ENCODE measurements at regions not wholly inside any gene's neighbourhood (a gene's known extent, or its start where the extent isn't known, plus 50 kb on each side); places are given as distances from the start of the nearest gene placed in this dataset.

DNA sequence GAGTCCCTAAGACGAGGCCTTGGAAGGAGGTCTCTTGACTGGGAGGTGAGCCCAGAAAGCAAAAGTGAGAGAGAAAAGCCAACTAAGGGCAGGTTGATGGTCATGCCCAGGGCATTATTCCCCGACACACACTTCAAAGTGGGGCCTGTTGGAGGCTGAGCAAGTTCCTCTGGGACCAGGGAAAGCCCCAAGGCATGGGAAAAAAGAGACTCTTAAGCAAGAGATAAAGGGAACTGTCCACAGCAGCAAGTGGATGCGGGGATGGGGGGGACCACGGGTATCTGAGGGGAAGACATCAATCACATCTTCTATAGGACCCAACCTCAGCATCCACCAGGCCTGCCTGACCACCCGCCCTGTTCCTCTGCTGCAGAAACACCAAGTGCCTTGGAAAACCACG is 119.9 kb upstream of the MAFB start:
- DNase-seq (ENCODE audit: low read depth), result no peak

DNA sequence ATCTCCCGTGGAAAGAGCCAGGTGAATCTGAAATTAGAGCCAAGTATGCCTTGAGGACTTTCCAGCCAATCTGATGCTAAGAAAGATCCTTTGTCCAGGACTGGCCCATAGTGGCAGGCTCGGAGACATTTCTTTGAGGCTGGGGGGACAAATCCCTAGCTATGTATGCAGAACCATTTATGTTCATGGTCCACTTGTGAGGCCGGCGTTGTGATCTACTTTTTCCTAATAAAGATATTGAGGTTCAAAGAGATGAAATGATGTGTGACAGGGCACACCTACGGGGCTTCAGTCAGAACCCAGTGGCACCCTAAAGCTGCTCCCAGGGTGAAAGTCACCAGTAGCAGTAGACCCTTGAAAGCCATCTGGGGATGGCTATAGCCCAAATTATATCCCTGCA is 120.3 kb upstream of the MAFB start:
- no peak for DNase-seq (ENCODE audit: low read depth)

GRCh38 chr20:40810332-40811000 is 121.4 kb upstream of the MAFB start:
- DNase-seq (ENCODE audit: low read depth), result no peak

GRCh38 chr20:40811004-40811403 is 122.0 kb upstream of the MAFB start:
- no peak for DNase-seq (ENCODE audit: low read depth)

DNA sequence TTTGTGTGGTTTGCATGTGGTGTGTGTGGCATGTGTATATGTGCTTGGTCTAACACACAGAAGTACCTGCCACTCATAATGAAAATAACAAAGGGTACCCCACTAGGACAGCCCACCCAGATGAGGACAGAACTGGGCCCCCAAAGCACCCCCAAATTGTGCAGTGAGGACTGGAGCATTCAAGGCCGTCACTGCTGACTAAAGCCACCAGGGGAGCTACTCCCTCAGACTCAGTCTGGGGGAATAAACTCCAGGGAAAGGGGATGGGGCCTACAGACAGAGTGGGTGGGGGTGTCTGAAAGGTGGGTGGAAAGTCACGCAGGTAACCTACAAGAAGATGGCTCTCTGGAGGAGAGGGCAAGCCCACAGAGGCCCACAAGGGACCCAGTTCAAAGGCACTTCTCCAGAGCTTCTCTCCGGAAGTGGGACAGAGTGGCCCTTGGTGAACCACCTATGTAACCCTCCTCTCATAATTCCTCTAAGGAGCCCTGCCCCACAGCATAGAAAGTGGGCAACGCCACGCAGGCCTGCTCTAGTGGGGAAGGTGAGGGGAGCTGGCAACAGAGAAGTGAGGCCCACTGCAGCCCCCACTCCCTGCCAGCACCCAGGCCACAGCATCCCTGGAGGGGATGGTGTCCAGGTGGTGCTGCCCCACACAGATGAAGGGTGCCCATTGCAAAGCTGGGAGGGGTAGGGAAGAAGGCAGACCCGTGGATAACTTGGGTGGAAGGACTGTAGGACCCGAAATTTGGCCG is 122.8 kb upstream of the MAFB start:
- DNase-seq (ENCODE audit: low read depth), result no peak

- DNase-seq (ENCODE audit: low read depth), result no peak
Observed at GRCh38 chr20:40812415-40812925, 123.4 kb upstream of the MAFB start.

DNA sequence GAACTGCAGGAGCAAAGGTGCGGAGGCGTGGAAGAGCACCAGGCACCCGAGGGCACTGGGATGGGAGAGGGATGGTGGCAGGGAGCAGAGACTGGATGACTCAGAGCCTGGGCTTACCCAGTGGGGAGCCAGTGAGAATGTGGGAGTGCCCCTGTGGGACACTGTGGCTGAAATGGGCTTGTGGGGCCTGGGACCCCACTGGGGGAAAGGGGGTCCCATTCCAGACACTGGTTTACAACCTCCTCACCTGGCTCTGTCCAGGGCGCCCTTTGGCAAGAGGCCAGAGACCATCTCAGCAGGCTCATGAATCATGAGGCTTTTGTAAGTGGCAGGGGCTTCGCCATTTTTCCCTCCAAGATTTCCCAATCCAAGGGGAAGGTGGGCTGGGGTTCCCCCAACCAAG is 124.0 kb upstream of the MAFB start:
- DNase-seq (ENCODE audit: low read depth), result no peak

DNA sequence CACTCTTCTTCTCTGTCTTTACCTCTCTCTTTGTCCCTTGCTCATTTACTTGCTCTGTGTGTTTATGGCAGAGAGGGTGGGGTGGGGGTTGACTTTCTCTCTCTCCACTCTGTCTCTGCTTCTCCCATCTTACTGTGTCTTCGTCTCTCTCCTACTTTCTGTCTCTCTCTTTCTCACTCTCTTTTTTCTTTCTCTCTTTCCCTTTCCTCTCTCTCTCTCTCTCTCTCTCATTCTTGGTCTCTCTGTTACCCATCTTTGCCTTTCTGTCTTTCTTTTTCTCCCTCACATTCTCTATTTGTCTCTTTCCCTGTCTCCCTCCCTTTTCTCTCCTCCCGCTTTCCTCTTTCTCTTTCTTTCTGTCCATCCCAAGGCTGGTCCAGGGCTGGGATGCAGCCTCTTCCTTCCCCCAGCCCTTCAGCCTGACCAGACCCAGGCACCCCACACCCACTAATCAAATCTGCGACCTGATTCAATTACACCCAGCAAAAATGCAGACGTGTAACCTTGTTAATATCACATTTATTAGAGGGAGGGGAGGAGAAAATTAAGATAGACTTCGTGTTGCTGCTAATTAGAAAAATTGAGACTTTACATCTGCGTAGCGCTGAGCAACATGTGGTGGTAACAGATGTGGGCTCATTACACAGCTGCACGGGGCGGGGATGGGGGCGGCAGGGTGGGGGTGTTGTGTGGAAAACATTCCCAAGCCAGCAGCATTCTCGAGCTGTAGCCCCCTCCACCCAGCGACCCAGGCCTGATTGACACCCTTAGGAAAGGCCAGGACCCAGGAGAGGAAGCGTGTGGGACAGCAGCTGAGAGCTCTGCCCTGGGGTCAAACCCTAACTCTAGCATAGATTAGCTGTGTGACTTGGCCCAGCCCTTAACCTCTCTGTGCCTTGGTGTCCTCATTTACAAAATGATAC is 124.9 kb upstream of the MAFB start:
- no peak for DNase-seq (ENCODE audit: low read depth)

DNA sequence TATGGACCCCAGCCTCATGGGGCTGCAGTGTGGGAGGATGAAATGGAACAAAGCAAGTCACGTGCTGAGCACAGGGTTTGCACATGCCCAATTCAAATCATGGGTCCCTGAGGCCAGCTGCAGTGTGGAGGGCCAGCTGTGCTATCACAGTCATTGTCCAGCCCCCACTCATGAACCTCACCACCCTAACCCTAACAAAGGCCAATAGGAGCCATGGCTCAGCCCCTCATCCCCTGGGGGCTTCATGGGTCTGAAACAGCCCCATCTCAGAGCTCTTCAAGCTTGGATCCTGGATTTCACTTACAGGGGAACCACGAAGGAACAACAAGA is 125.6 kb upstream of the MAFB start:
- DNase-seq (ENCODE audit: low read depth), result no peak

DNA sequence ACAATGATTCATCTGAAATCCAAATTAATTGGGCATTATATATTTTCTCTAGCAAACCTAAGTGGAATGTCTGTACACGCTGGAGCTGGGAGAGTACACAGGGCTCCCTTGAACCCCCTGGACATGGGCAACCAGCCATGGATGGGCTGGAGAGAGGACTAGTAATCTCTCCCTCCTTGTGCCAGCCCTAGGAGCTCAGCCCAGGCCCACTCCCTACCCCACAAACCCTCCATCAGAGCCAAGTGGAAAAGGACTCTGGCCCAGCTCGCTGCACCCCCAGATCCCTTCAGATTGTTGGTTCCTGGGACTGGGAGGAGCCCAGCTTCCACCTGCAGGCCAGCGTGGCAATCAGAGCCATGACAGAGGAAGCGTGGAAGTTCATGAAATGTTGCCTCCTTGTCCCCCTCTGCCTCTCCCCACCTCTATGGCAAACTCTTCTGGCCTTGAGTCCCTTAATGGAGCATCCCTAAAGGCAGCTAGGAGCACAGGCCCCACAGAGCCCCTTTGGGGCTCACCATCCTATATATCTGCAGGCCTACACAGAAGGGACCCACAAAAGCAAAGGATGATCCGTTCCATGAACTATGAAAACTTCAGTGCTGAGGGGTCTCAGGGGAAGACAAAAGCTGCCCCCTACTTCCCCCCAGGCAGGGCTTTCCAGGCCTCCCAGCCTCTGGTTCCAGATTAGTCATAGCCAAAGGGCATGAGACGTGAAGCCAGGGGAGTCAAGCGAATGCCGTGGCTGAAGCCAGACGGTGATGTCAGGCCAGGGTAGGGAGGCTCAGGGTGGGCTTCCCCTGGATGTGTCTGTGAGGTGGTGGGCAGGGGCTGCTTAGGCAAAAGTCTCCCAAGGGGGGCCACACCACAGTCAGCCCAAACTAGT is 126.4 kb upstream of the MAFB start:
- DNase-seq (ENCODE audit: low read depth), result no peak

DNA sequence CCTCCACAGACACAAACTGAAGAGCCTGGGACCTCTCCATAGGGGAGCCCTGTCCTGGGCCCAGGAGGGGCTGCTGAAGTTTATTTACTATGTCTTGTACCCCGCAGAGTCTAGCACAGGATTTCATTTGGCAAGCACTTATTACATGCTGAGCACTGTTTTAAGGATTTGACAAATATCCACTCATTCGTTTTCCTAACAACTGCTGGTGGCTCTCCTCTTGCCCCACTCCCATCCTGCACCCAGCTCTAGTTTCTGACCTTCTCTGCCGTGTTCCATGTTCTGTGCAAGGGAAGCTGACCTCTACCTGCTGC is 127.0 kb upstream of the MAFB start:
- no peak for DNase-seq (ENCODE audit: low read depth)

DNA sequence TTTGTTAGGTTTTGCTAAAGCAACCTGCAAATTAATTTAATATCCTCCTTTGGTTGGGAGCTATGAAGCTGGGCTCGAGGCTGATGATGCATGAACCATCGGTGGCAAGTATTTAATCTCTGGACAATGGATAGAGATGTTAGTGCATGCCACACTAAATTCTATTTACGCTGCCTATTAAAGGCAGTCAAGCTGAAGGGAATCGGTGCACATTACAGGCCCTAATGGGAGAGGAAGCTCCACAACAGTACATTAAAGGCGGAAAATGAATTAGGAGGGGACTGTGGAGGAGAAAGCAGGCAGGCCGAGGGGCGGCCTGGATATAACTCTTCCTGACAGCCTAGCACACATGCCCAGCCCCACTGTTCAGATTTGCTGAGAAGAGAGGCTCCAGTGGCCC is 132.4 kb upstream of the MAFB start:
- DNase-seq (ENCODE audit: low read depth), result no peak

GRCh38 chr20:40826699-40827098 is 137.7 kb upstream of the MAFB start:
- no peak for DNase-seq (ENCODE audit: low read depth)

GRCh38 chr20:40835321-40835720 is 146.3 kb upstream of the MAFB start:
- DNase-seq (ENCODE audit: low read depth), result no peak

GRCh38 chr20:40838509-40838908 is 149.5 kb upstream of the MAFB start:
- no peak for DNase-seq (ENCODE audit: low read depth)

DNA sequence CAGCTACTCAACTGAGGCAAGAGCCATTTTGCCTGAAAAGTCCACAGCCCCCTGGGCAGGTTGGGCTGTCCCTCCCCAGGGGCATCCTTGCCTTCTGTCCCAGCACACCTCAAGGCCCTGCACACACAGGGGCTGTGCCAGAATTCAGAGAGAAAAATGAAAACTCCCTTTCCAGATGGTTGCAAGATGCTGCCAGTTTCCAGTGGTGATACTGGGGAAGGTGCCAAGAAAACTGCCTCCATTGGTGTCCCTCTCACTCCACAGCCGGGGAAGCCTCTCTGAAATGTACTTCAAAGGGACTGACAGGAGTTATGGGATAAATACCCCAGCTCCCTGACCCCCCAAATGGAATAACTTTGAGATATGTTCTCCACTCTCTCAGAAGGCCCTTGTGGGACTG is 154.2 kb upstream of the MAFB start:
- no peak for DNase-seq (ENCODE audit: low read depth)

- DNase-seq (ENCODE audit: low read depth), result no peak
Observed at GRCh38 chr20:40844332-40844731, 155.3 kb upstream of the MAFB start.

GRCh38 chr20:40848096-40848495 is 159.1 kb upstream of the MAFB start:
- no peak for DNase-seq (ENCODE audit: low read depth)

DNA sequence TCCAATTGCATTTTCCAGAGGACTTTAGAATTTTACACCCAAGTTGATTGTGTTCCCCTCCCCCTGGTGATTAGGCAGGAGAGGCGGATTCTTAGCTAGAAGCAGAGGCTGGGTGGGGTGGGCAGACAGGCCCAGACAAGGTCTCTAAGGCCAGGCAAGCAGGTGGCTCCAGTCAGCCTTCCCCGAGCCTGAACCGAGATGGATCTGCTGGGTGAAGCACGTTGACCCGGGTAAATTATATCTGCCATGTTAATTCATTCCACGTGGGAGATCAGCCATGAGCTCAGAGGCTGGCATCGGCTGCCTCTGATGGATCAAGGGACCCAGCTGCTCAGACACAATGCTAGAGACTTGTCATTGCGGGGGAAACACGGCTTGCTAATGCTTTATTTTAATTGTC is 159.5 kb upstream of the MAFB start:
- no peak for DNase-seq (ENCODE audit: low read depth)

- no peak for DNase-seq (ENCODE audit: low read depth)
Observed at GRCh38 chr20:40849456-40849855, 160.4 kb upstream of the MAFB start.

- DNase-seq (ENCODE audit: low read depth), result no peak
Observed at GRCh38 chr20:40851051-40851450, 162.0 kb upstream of the MAFB start.

GRCh38 chr20:40855269-40855668 is 166.2 kb upstream of the MAFB start:
- no peak for DNase-seq (ENCODE audit: low read depth)
